ENCODE measurements at regions not wholly inside any gene's neighbourhood (a gene's known extent, or its start where the extent isn't known, plus 50 kb on each side); places are given as distances from the start of the nearest gene placed in this dataset.

- TF ChIP-seq, protein P1, sequence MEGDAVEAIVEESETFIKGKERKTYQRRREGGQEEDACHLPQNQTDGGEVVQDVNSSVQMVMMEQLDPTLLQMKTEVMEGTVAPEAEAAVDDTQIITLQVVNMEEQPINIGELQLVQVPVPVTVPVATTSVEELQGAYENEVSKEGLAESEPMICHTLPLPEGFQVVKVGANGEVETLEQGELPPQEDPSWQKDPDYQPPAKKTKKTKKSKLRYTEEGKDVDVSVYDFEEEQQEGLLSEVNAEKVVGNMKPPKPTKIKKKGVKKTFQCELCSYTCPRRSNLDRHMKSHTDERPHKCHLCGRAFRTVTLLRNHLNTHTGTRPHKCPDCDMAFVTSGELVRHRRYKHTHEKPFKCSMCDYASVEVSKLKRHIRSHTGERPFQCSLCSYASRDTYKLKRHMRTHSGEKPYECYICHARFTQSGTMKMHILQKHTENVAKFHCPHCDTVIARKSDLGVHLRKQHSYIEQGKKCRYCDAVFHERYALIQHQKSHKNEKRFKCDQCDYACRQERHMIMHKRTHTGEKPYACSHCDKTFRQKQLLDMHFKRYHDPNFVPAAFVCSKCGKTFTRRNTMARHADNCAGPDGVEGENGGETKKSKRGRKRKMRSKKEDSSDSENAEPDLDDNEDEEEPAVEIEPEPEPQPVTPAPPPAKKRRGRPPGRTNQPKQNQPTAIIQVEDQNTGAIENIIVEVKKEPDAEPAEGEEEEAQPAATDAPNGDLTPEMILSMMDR (IDR thresholded peaks at IDR 0.05): no peak
- no peak for TF ChIP-seq POLR2A (IDR thresholded peaks at IDR 0.05)
Measured at GRCh38 chr2:111623380-111623779, 260.6 kb downstream of the ANAPC1 start.

Data from esophagus squamous epithelium (tissue), 4 donors.